Smooth muscle cell of the brain vasculature (primary cell): ENCODE measurements at regions not wholly inside any gene's neighbourhood (a gene's known extent, or its start where the extent isn't known, plus 50 kb on each side); places are given as distances from the start of the nearest gene placed in this dataset.
"Not testable (repeated sequence)": the region's sequence is repeated elsewhere in the genome, so short reads cannot be mapped to it uniquely, and the experiment has no call there.

Experiments used
- DNase-seq: peaks from one replicate; pipeline ENCODE4 v3.0.0-alpha.2; 2012; ENCODE audit warnings: low read depth, low spot score

- DNase-seq = no peak
Measured at GRCh38 chr4:147102596-147102995, 156.9 kb upstream of the TTC29 start.

GRCh38 chr4:147103403-147103946, 157.8 kb upstream of the TTC29 start:
- peak; percentile 69 for DNase-seq

GRCh38 chr4:147104768-147105167, 159.1 kb upstream of the TTC29 start:
- DNase-seq = no peak

GRCh38 chr4:147108409-147108808, 162.7 kb upstream of the TTC29 start:
- no peak for DNase-seq

- no peak for DNase-seq
Measured at GRCh38 chr4:147109800-147110199, 164.1 kb upstream of the TTC29 start.

GRCh38 chr4:147110473-147111367, 165.1 kb upstream of the TTC29 start:
- no peak for DNase-seq

- DNase-seq = not testable (repeated sequence)
Measured at GRCh38 chr4:147112196-147112595, 166.5 kb upstream of the TTC29 start.

GRCh38 chr4:147117431-147117830, 171.8 kb upstream of the TTC29 start:
- DNase-seq = no peak

GRCh38 chr4:147118528-147118927, 172.9 kb upstream of the TTC29 start:
- DNase-seq = no peak

- no peak for DNase-seq
Measured at GRCh38 chr4:147122685-147123084, 177.0 kb upstream of the TTC29 start.

- no peak for DNase-seq
Measured at GRCh38 chr4:147123146-147123545, 177.5 kb upstream of the TTC29 start.

- DNase-seq = no peak
Measured at GRCh38 chr4:147128787-147129186, 183.1 kb upstream of the TTC29 start.

GRCh38 chr4:147129687-147130086, 184.0 kb upstream of the TTC29 start:
- no peak for DNase-seq

GRCh38 chr4:147134536-147135210, 189.0 kb upstream of the TTC29 start:
- DNase-seq = no peak

GRCh38 chr4:147136310-147136709, 190.6 kb upstream of the TTC29 start:
- DNase-seq = peak; percentile 82

GRCh38 chr4:147136751-147137150, 191.1 kb upstream of the TTC29 start:
- no peak for DNase-seq

GRCh38 chr4:147137280-147137679, 191.6 kb upstream of the TTC29 start:
- no peak for DNase-seq

- no peak for DNase-seq
Measured at GRCh38 chr4:147138171-147138570, 192.5 kb upstream of the TTC29 start.

- no peak for DNase-seq
Measured at GRCh38 chr4:147139455-147140198, 194.0 kb upstream of the TTC29 start.

- DNase-seq = no peak
Measured at GRCh38 chr4:147151763-147152162, 206.1 kb upstream of the TTC29 start.

- DNase-seq = no peak
Measured at GRCh38 chr4:147157860-147158701, 212.4 kb upstream of the TTC29 start.
